ENCODE measurements at regions not wholly inside any gene's neighbourhood (a gene's known extent, or its start where the extent isn't known, plus 50 kb on each side); places are given as distances from the start of the nearest gene placed in this dataset.
A peak's percentile ranks its signal among the peaks of the same experiment; 100 is the strongest.

- TF ChIP-seq SP7 (tag by site-specific recombination; IDR thresholded peaks at IDR 0.05) (0 out of 2 replicates have a peak, but pooled peaks have one; percentile 20), ZNF324 (tag by site-specific recombination; IDR thresholded peaks at IDR 0.05) (no peak), ZNF398 (tag by site-specific recombination; IDR thresholded peaks at IDR 0.05) (no peak), ZNF354C (tag by site-specific recombination; IDR thresholded peaks at IDR 0.05; ENCODE audit: borderline replicate concordance, low read depth) (no peak), REST (tag by site-specific recombination; IDR thresholded peaks at IDR 0.05) (no peak; the same call in 1 of the 2 replicates), GLI2 (tag by site-specific recombination; IDR thresholded peaks at IDR 0.05; ENCODE audit: borderline replicate concordance, low read depth) (peak; percentile 73; the same call in 1 of the 2 replicates), OVOL3 (tag by site-specific recombination; IDR thresholded peaks at IDR 0.05) (no peak), ZNF121 (tag by site-specific recombination; IDR thresholded peaks at IDR 0.05) (peak; percentile 94), OSR2 (tag by site-specific recombination; IDR thresholded peaks at IDR 0.05) (peak; percentile 71), ZNF658 (tag by site-specific recombination; IDR thresholded peaks at IDR 0.05) (no peak), SP3 (tag by site-specific recombination; IDR thresholded peaks at IDR 0.05) (no peak), BCL11A (tag by site-specific recombination; IDR thresholded peaks at IDR 0.05; ENCODE audit: low read depth) (peak; percentile 76), ZNF580 (tag by site-specific recombination; IDR thresholded peaks at IDR 0.05) (peak; percentile 74; the same call in 1 of the 2 replicates), ZNF561 (tag by site-specific recombination; IDR thresholded peaks at IDR 0.05; ENCODE audit: borderline replicate concordance) (0 out of 2 replicates have a peak, but pooled peaks have one; percentile 34), ZNF692 (tag by site-specific recombination; IDR thresholded peaks at IDR 0.05) (no peak), ZNF449 (tag by site-specific recombination; IDR thresholded peaks at IDR 0.05) (no peak), ZNF155 (tag by site-specific recombination; IDR thresholded peaks at IDR 0.05) (no peak), ZBTB11 (tag by site-specific recombination; conservative IDR thresholded peaks at IDR 0.05; ENCODE audit: low read depth) (no peak), ZNF560 (tag by site-specific recombination; IDR thresholded peaks at IDR 0.05; ENCODE audit: borderline replicate concordance) (no peak), HIC1 (tag by site-specific recombination; IDR thresholded peaks at IDR 0.05) (peak; percentile 59), ZBTB44 (tag by site-specific recombination; IDR thresholded peaks at IDR 0.05) (0 out of 2 replicates have a peak, but pooled peaks have one; percentile 21), ZNF530 (tag by site-specific recombination; IDR thresholded peaks at IDR 0.05; ENCODE audit: low read depth) (no peak)
These were observed 139.4 kb upstream of the PRICKLE1 start (continued) for GRCh38 chr12:42728770-42729534.
